C4-2B (cell line): ENCODE measurements at regions not wholly inside any gene's neighbourhood (a gene's known extent, or its start where the extent isn't known, plus 50 kb on each side); places are given as distances from the start of the nearest gene placed in this dataset.

Source experiments
- CTCF ChIP-seq: fragments of 450-650 bp; conservative IDR thresholded peaks from 2 replicates; pipeline ENCODE4 v1.5.1; 2017; ENCODE audit warnings: mild to moderate bottlenecking
- ZFX ChIP-seq: fragments of 450-650 bp; IDR thresholded peaks from 2 replicates; pipeline ENCODE4 v1.6.1; 2017

- TF ChIP-seq CTCF (no peak), ZFX (no peak)
These were observed 158.5 kb upstream of the ADAMTS16 start for GRCh38 chr5:4981608-4982007.
